Naive thymus-derived CD8-positive, alpha-beta T cell (primary cell): ENCODE measurements at regions not wholly inside any gene's neighbourhood (a gene's known extent, or its start where the extent isn't known, plus 50 kb on each side); places are given as distances from the start of the nearest gene placed in this dataset.

Experiments used
- ATAC-seq, 2 donors: fragments of 150-1000 bp; cut with Tn5 transposase in 1 of 2; sonication (Bioruptor Pico), chemical (Tn5 transposase) in 1 of 2; 1 replicate in 1 of 2; 2 replicates in 1 of 2; pipeline ENCODE4 v1.10.0; 2021; ENCODE audit warnings: mild to moderate bottlenecking in 2 of 2, moderate library complexity in 2 of 2
- POLR2A ChIA-PET: fragments of 350-600 bp; sonication (Branson Sonifier 250); formaldehyde crosslinking; loops from one replicate; lab custom pipeline; 2021; ENCODE audit warnings: antibody characterized with exemption; lab: Charles Lee
- DNase-seq, 10 donors: peaks; one replicate each; pipeline versions ENCODE4 v3.0.0 to v3.0.0-alpha.2; 2020 to 2022
- H3K27ac Mint-ChIP-seq, 10 donors: one replicate each; pipeline ENCODE4 v1.8.0; 2020 to 2022; ENCODE audit warnings: mild to moderate bottlenecking in 10 of 10, mixed read lengths in 10 of 10, moderate library complexity in 4 of 10, inconsistent platforms in 1 of 10
- H3K27me3 Mint-ChIP-seq, 5 donors: one replicate each; pipeline ENCODE4 v1.8.0; 2021 to 2022; ENCODE audit warnings: mixed read lengths in 5 of 5
- H3K36me3 Mint-ChIP-seq, 3 donors: one replicate each; pipeline ENCODE4 v1.8.0; 2020 to 2022; ENCODE audit warnings: mixed read lengths in 3 of 3, mild to moderate bottlenecking in 2 of 3, inconsistent platforms in 1 of 3
- H3K4me1 Mint-ChIP-seq, 4 donors: one replicate each; pipeline ENCODE4 v1.8.0; 2021 to 2022; ENCODE audit warnings: mixed read lengths in 4 of 4
- H3K4me3 Mint-ChIP-seq, 10 donors: one replicate each; pipeline ENCODE4 v1.8.0; 2020 to 2022; ENCODE audit warnings: mild to moderate bottlenecking in 10 of 10, mixed read lengths in 10 of 10, moderate library complexity in 6 of 10, inconsistent platforms in 1 of 10
- H3K9me3 Mint-ChIP-seq, 9 donors: one replicate each; pipeline ENCODE4 v1.8.0; 2020 to 2022; ENCODE audit warnings: mixed read lengths in 9 of 9, mild to moderate bottlenecking in 3 of 9, inconsistent platforms in 1 of 9, moderate library complexity in 1 of 9

- peaks cover 0 to 7% (median 0%) of the 10 kb centered on the region in 9 donors for H3K9me3 Mint-ChIP-seq
- H3K4me3 Mint-ChIP-seq, result no peak overlapping the region
- POLR2A ChIA-PET, result no interaction called here
Observed at GRCh38 chr5:44645502-44645901, 163.2 kb upstream of the MRPS30 start.

GRCh38 chr5:44644628-44645027 is 164.1 kb upstream of the MRPS30 start:
- H3K9me3 Mint-ChIP-seq, result peaks cover 0 to 4% (median 0%) of the 10 kb centered on the region in 9 donors

More at GRCh38 chr5:44645502-44645901, 163.2 kb upstream of the MRPS30 start:
- DNase-seq (no peak), ATAC-seq (no peak)
- Mint-ChIP-seq H3K4me1 (no peaks in the 10 kb centered on the region), H3K27me3 (no peaks in the 10 kb centered on the region), H3K27ac (no peak overlapping the region), H3K36me3 (no peaks in the 10 kb centered on the region)

GRCh38 chr5:44641820-44642219 is 166.9 kb upstream of the MRPS30 start:
- H3K27ac Mint-ChIP-seq, result no peak overlapping the region
- peak in 1 of 10 donors; percentile 47 for DNase-seq
- H3K4me3 Mint-ChIP-seq, result no peak overlapping the region
- ATAC-seq, result no peak
- H3K27me3 Mint-ChIP-seq, result no peaks in the 10 kb centered on the region
- H3K4me1 Mint-ChIP-seq, result no peaks in the 10 kb centered on the region
- peaks cover 0 to 2% (median 0%) of the 10 kb centered on the region in 9 donors for H3K9me3 Mint-ChIP-seq
- POLR2A ChIA-PET, result no interaction called here
- no peaks in the 10 kb centered on the region for H3K36me3 Mint-ChIP-seq

More at GRCh38 chr5:44644628-44645027, 164.1 kb upstream of the MRPS30 start:
- no peaks in the 10 kb centered on the region for H3K4me1 Mint-ChIP-seq
- ATAC-seq (no peak), DNase-seq (no peak)
- no peaks in the 10 kb centered on the region for H3K27me3 Mint-ChIP-seq
- POLR2A ChIA-PET, result no interaction called here
- no peak overlapping the region for H3K4me3 Mint-ChIP-seq
- H3K27ac Mint-ChIP-seq, result no peak overlapping the region
- no peaks in the 10 kb centered on the region for H3K36me3 Mint-ChIP-seq

GRCh38 chr5:44640945-44641456 is 167.7 kb upstream of the MRPS30 start:
- Mint-ChIP-seq H3K4me3 (no peak overlapping the region), H3K27ac (no peak overlapping the region), H3K27me3 (no peaks in the 10 kb centered on the region), H3K36me3 (no peaks in the 10 kb centered on the region), H3K9me3 (peaks cover 0 to 2% (median 0%) of the 10 kb centered on the region in 9 donors), H3K4me1 (no peaks in the 10 kb centered on the region)
- ATAC-seq (no peak), DNase-seq (no peak)
- POLR2A ChIA-PET, result no interaction called here

GRCh38 chr5:44637916-44638869 is 170.6 kb upstream of the MRPS30 start:
- Mint-ChIP-seq H3K36me3 (no peaks in the 10 kb centered on the region), H3K9me3 (peaks cover 0 to 14% (median 2%) of the 10 kb centered on the region in 9 donors), H3K27ac (no peak overlapping the region), H3K27me3 (no peaks in the 10 kb centered on the region), H3K4me3 (no peak overlapping the region), H3K4me1 (no peaks in the 10 kb centered on the region)
- ATAC-seq, result no peak
- POLR2A ChIA-PET, result no interaction called here
- DNase-seq, result no peak

- no peaks in the 10 kb centered on the region for H3K27me3 Mint-ChIP-seq
- no peak for ATAC-seq
Observed at GRCh38 chr5:44632344-44632743, 176.4 kb upstream of the MRPS30 start.

GRCh38 chr5:44626846-44627245 is 181.9 kb upstream of the MRPS30 start:
- Mint-ChIP-seq H3K9me3 (peaks cover 0 to 23% (median 7%) of the 10 kb centered on the region in 9 donors), H3K4me1 (no peaks in the 10 kb centered on the region), H3K27me3 (no peaks in the 10 kb centered on the region), H3K36me3 (no peaks in the 10 kb centered on the region), H3K27ac (no peak overlapping the region), H3K4me3 (no peak overlapping the region)
- ATAC-seq (no peak), DNase-seq (no peak)
- POLR2A ChIA-PET, result no interaction called here

More at GRCh38 chr5:44632344-44632743, 176.4 kb upstream of the MRPS30 start:
- no peak overlapping the region for H3K4me3 Mint-ChIP-seq
- no peaks in the 10 kb centered on the region for H3K4me1 Mint-ChIP-seq
- H3K27ac Mint-ChIP-seq, result no peak overlapping the region
- no peak for DNase-seq
- H3K36me3 Mint-ChIP-seq, result no peaks in the 10 kb centered on the region
- POLR2A ChIA-PET, result no interaction called here
- H3K9me3 Mint-ChIP-seq, result peaks cover 0 to 23% (median 7%) of the 10 kb centered on the region in 9 donors

GRCh38 chr5:44622331-44622730 is 186.4 kb upstream of the MRPS30 start:
- DNase-seq (no peak), ATAC-seq (no peak)
- H3K9me3 Mint-ChIP-seq, result peaks cover 0 to 17% (median 2%) of the 10 kb centered on the region in 9 donors
- no peaks in the 10 kb centered on the region for H3K36me3 Mint-ChIP-seq
- POLR2A ChIA-PET, result no interaction called here
- H3K27ac Mint-ChIP-seq, result no peak overlapping the region
- no peaks in the 10 kb centered on the region for H3K4me1 Mint-ChIP-seq
- no peak overlapping the region for H3K4me3 Mint-ChIP-seq
- peaks cover 0 to 2% (median 0%) of the 10 kb centered on the region in 5 donors for H3K27me3 Mint-ChIP-seq

GRCh38 chr5:44619875-44620610 is 188.7 kb upstream of the MRPS30 start:
- no peaks in the 10 kb centered on the region for H3K4me1 Mint-ChIP-seq
- DNase-seq, result no peak
- no peak overlapping the region for H3K4me3 Mint-ChIP-seq
- no peak for ATAC-seq
- peaks cover 0 to 2% (median 0%) of the 10 kb centered on the region in 5 donors for H3K27me3 Mint-ChIP-seq
- no peak overlapping the region for H3K27ac Mint-ChIP-seq
- POLR2A ChIA-PET, result no interaction called here
- H3K36me3 Mint-ChIP-seq, result no peaks in the 10 kb centered on the region
- H3K9me3 Mint-ChIP-seq, result peaks cover 0 to 9% (median 0%) of the 10 kb centered on the region in 9 donors

- H3K4me3 Mint-ChIP-seq, result no peak overlapping the region
- no peaks in the 10 kb centered on the region for H3K4me1 Mint-ChIP-seq
- no peak for DNase-seq
- peaks cover 0 to 4% (median 0%) of the 10 kb centered on the region in 9 donors for H3K9me3 Mint-ChIP-seq
- H3K27ac Mint-ChIP-seq, result no peak overlapping the region
- H3K27me3 Mint-ChIP-seq, result peaks cover 0 to 2% (median 0%) of the 10 kb centered on the region in 5 donors
- ATAC-seq, result no peak
- H3K36me3 Mint-ChIP-seq, result no peaks in the 10 kb centered on the region
- POLR2A ChIA-PET, result no interaction called here
Observed at GRCh38 chr5:44614845-44615244, 193.9 kb upstream of the MRPS30 start.

GRCh38 chr5:44613936-44614335 is 194.8 kb upstream of the MRPS30 start:
- no peak overlapping the region for H3K4me3 Mint-ChIP-seq
- ATAC-seq (no peak), DNase-seq (no peak)
- POLR2A ChIA-PET, result no interaction called here
- no peak overlapping the region for H3K27ac Mint-ChIP-seq
- H3K9me3 Mint-ChIP-seq, result peaks cover 0 to 4% (median 0%) of the 10 kb centered on the region in 9 donors
- peaks cover 0 to 2% (median 0%) of the 10 kb centered on the region in 5 donors for H3K27me3 Mint-ChIP-seq
- no peaks in the 10 kb centered on the region for H3K4me1 Mint-ChIP-seq
- no peaks in the 10 kb centered on the region for H3K36me3 Mint-ChIP-seq

GRCh38 chr5:44605926-44606325 is 202.8 kb upstream of the MRPS30 start:
- H3K27ac Mint-ChIP-seq, result no peak overlapping the region
- H3K27me3 Mint-ChIP-seq, result no peaks in the 10 kb centered on the region
- no peaks in the 10 kb centered on the region for H3K36me3 Mint-ChIP-seq
- POLR2A ChIA-PET, result no interaction called here
- peaks cover 0 to 27% (median 5%) of the 10 kb centered on the region in 9 donors for H3K9me3 Mint-ChIP-seq
- H3K4me1 Mint-ChIP-seq, result no peaks in the 10 kb centered on the region
- DNase-seq, result no peak
- H3K4me3 Mint-ChIP-seq, result no peak overlapping the region
- ATAC-seq, result no peak
